ENCODE measurements at regions not wholly inside any gene's neighbourhood (a gene's known extent, or its start where the extent isn't known, plus 50 kb on each side); places are given as distances from the start of the nearest gene placed in this dataset.

DNA sequence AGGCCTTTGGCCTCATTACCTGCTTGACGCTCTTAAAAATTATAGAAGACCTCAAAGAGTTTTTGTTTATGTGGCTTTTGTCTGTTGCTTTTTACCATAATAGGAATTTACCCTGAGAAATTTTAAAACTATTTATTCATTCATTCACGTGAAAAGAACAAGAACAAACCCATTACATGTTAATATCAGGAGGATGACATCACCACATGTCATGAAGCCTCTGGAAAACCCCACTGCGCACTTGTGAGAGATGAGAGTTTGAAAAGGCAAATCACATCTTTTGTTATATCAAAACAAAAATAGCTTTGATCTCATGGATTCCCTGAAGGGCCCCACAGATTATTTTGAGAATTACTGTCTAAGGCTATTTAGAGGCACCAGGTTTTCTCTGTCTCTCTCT, 61.3 kb upstream of the EYA2 start:
- peak; percentile 66 for FAIRE-seq
- TF ChIP-seq POLR2AphosphoS5 (IDR thresholded peaks at IDR 0.05; ENCODE audit: low read depth, low read length) (no peak), TAF1 (IDR thresholded peaks at IDR 0.05; ENCODE audit: borderline replicate concordance, low read depth, low read length) (no peak), POLR2A (IDR thresholded peaks at IDR 0.05; ENCODE audit: low read depth, low read length) (no peak)
- DNase-seq (ENCODE audit: insufficient read length) = no peak

DNA sequence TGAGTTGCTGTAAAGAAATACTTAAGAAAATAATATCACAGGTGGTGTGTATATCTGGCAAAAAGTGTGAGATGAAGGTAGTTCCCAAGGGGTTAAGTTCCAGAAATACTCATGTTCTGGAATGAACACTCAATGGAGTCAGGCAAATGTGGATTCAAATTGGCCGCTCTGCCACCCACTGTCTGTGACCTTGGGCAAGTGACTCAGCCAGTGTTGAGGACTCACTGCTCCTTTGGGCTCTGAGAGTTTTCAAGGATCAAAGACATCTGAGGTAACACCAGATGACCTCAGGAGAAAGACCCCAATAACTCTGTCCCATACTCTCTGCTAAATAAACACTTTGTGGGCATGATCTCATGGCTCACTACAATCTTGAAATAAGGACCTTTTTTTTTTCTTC, 59.2 kb upstream of the EYA2 start:
- TF ChIP-seq POLR2A (IDR thresholded peaks at IDR 0.05; ENCODE audit: low read depth, low read length) = no peak
- no peak for TF ChIP-seq POLR2AphosphoS5 (IDR thresholded peaks at IDR 0.05; ENCODE audit: low read depth, low read length)
- TF ChIP-seq TAF1 (IDR thresholded peaks at IDR 0.05; ENCODE audit: borderline replicate concordance, low read depth, low read length) = no peak
- FAIRE-seq = no peak
- DNase-seq (ENCODE audit: insufficient read length) = no peak

DNA sequence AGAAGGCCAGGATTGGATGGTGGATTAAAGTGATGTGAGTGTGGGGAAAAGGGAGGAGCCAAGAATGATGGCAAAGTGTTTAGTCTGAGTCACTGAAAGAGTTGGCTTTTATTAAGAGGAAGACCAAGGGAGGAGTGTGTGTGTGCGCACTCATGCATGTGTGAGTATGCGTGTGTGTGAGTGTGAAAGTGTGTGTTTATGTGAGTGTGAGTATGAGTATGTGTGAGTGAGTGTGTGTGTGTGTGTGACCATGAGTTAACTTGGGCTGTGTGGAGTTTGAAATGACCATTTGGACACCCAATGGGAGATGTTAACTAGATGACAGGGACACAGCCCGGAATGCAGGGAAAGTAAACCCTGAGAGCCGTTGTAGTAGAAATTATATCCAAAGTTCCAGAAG, 57.6 kb upstream of the EYA2 start:
- FAIRE-seq (peak; percentile 24), DNase-seq (ENCODE audit: insufficient read length) (no peak)
- TF ChIP-seq POLR2A (IDR thresholded peaks at IDR 0.05; ENCODE audit: low read depth, low read length) (no peak), TAF1 (IDR thresholded peaks at IDR 0.05; ENCODE audit: borderline replicate concordance, low read depth, low read length) (no peak), POLR2AphosphoS5 (IDR thresholded peaks at IDR 0.05; ENCODE audit: low read depth, low read length) (no peak)

DNA sequence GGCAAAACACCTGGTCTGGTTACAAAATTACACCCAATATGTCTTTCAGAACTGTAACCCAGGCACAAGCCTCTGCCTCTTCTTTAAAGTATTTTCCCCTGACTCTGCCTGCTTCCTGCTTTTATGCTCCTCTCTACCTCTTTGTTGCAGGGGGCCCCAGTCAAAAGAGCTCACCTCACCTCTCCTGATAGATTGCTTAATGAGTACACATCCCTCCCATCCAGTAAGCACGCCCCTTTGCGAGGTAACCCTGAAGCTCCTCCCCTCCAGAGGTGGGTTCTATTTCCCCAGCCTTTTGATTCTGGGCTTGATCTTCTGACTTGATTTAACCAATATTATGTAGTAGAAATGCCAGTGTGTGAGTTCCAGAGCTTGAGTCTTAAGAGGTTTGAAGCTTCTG, 56.6 kb upstream of the EYA2 start:
- no peak for FAIRE-seq
- no peak for DNase-seq (ENCODE audit: insufficient read length)
- TF ChIP-seq TAF1 (IDR thresholded peaks at IDR 0.05; ENCODE audit: borderline replicate concordance, low read depth, low read length) (no peak), POLR2A (IDR thresholded peaks at IDR 0.05; ENCODE audit: low read depth, low read length) (no peak), POLR2AphosphoS5 (IDR thresholded peaks at IDR 0.05; ENCODE audit: low read depth, low read length) (no peak)

DNA sequence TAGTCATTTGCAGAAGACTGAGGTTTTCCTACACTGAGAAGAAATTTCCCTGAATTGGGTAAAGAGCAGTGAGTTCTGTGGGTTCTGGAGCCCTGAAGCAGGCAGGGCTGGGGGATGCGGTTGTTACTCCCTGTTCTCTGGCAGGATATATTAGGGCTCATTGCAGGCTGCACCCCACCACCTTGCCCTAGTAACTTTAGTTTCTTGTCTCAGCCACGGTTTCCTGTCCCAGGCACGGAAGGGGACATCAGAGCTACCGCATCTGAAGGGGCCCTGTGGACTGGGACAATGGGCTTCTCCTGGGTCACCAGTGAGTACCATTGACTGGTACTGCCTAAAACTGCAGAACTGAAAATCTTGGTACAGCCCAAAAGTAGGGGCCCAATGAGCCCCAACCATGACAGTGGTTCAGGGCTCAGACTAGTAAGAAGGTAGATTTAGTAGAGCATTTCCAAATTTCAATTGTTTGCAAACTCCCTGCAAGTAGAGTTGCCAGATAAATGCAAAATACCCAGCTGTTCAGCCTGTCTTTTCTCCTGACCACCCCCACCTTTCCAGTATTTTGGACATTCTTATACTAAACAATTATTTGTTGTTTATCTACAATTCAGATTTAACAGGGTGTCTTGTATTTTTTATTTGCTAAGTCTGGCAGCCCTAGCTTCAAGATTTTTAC, 54.5 kb upstream of the EYA2 start:
- no peak for TF ChIP-seq POLR2A (IDR thresholded peaks at IDR 0.05; ENCODE audit: low read depth, low read length)
- no peak for TF ChIP-seq TAF1 (IDR thresholded peaks at IDR 0.05; ENCODE audit: borderline replicate concordance, low read depth, low read length)
- TF ChIP-seq POLR2AphosphoS5 (IDR thresholded peaks at IDR 0.05; ENCODE audit: low read depth, low read length) = no peak
- FAIRE-seq (no peak), DNase-seq (ENCODE audit: insufficient read length) (no peak)
